Medulla oblongata (tissue), 1 donor: ENCODE measurements at regions not wholly inside any gene's neighbourhood (a gene's known extent, or its start where the extent isn't known, plus 50 kb on each side); places are given as distances from the start of the nearest gene placed in this dataset.

Source experiments
- DNase-seq: peaks from one replicate; pipeline ENCODE4 v3.0.0-alpha.2; 2015; ENCODE audit errors: extremely low spot score

GRCh38 chrX:6906608-6907007 lies 240.9 kb upstream of the STS start:
- DNase-seq, result no peak

GRCh38 chrX:6904156-6904555 lies 243.4 kb upstream of the STS start:
- no peak for DNase-seq

GRCh38 chrX:6898371-6898770 lies 249.1 kb upstream of the STS start:
- no peak for DNase-seq

- no peak for DNase-seq
Measured at GRCh38 chrX:6891404-6891803, 256.1 kb upstream of the STS start.

- DNase-seq, result no peak
Measured at GRCh38 chrX:6890544-6891261, 256.8 kb upstream of the STS start.

- DNase-seq, result no peak
Measured at GRCh38 chrX:6885909-6886308, 261.6 kb upstream of the STS start.

GRCh38 chrX:6885396-6885795 lies 262.1 kb upstream of the STS start:
- no peak for DNase-seq

- no peak for DNase-seq
Measured at GRCh38 chrX:6861456-6861855, 286.1 kb upstream of the STS start.

GRCh38 chrX:6857749-6858148 lies 289.8 kb upstream of the STS start:
- no peak for DNase-seq

GRCh38 chrX:6856471-6856870 lies 291.0 kb upstream of the STS start:
- DNase-seq, result no peak

GRCh38 chrX:6852869-6853268 lies 294.6 kb upstream of the STS start:
- DNase-seq, result no peak

- no peak for DNase-seq
Measured at GRCh38 chrX:6852121-6852520, 295.4 kb upstream of the STS start.

GRCh38 chrX:6851140-6851539 lies 296.4 kb upstream of the STS start:
- DNase-seq, result no peak

- DNase-seq, result no peak
Measured at GRCh38 chrX:6849716-6850414, 297.6 kb upstream of the STS start.

- DNase-seq, result no peak
Measured at GRCh38 chrX:6832619-6833018, 297.7 kb upstream of the VCX3A start.

GRCh38 chrX:6826856-6827255 lies 291.9 kb upstream of the VCX3A start:
- DNase-seq, result no peak

- no peak for DNase-seq
Measured at GRCh38 chrX:6821730-6822129, 286.8 kb upstream of the VCX3A start.

GRCh38 chrX:6813836-6814370 lies 279.0 kb upstream of the VCX3A start:
- no peak for DNase-seq

GRCh38 chrX:6812087-6812486 lies 277.2 kb upstream of the VCX3A start:
- no peak for DNase-seq

GRCh38 chrX:6810776-6811175 lies 275.9 kb upstream of the VCX3A start:
- no peak for DNase-seq

- DNase-seq, result no peak
Measured at GRCh38 chrX:6803607-6804006, 268.7 kb upstream of the VCX3A start.

- no peak for DNase-seq
Measured at GRCh38 chrX:6793000-6793399, 258.1 kb upstream of the VCX3A start.

- no peak for DNase-seq
Measured at GRCh38 chrX:6783912-6784311, 249.0 kb upstream of the VCX3A start.
